GM12872 (cell line): ENCODE measurements at regions not wholly inside any gene's neighbourhood (a gene's known extent, or its start where the extent isn't known, plus 50 kb on each side); places are given as distances from the start of the nearest gene placed in this dataset.

Experiments
- TF ChIP-seq, protein P1 (sequence below): IDR thresholded peaks from 3 replicates; pipeline ENCODE4 v1.5.1; 2011; ENCODE audit warnings: low read depth, mild to moderate bottlenecking, low read length, moderate library complexity; ENCODE audit not compliant: insufficient read depth

DNA sequence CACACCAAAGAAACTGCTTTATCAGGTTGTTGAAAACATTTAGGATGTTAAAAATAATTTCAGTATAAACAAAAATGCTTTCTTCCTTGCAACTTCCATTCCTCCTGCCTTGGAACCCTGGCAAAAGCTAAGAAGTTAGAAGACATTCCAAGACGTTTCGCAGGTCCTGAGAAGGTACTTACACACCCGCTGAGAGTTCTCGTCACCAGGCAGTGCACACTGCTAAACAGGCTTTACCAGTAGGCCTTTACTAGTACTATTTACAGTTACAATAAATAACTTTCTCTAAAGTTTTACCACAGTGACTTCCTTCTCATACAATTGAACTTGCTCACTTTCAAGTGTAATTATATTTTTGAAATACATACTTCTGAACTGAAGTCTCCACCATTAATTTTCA, 81.4 kb upstream of the RPS6KA2 start:
- TF ChIP-seq, protein P1, sequence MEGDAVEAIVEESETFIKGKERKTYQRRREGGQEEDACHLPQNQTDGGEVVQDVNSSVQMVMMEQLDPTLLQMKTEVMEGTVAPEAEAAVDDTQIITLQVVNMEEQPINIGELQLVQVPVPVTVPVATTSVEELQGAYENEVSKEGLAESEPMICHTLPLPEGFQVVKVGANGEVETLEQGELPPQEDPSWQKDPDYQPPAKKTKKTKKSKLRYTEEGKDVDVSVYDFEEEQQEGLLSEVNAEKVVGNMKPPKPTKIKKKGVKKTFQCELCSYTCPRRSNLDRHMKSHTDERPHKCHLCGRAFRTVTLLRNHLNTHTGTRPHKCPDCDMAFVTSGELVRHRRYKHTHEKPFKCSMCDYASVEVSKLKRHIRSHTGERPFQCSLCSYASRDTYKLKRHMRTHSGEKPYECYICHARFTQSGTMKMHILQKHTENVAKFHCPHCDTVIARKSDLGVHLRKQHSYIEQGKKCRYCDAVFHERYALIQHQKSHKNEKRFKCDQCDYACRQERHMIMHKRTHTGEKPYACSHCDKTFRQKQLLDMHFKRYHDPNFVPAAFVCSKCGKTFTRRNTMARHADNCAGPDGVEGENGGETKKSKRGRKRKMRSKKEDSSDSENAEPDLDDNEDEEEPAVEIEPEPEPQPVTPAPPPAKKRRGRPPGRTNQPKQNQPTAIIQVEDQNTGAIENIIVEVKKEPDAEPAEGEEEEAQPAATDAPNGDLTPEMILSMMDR, result no peak

DNA sequence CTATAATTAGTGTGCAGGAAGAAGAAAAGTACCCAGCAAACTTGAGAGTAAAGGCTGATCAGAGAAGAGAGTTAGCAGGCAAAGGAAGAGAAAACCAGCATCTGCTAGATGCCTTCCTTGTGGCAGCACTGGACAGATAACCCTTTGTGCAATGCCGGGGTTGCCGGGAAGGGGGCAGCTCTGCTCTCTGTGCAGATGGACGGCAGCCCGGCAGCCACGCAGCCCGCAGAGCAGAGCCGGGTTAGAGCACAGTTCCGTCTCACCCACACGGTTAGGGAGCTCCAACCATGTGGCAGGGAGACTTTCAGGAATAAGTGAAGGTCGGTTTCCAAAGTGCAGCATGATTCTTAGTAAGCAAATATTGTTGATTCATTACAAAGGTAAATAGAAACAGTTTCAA, 80.0 kb upstream of the RPS6KA2 start:
- TF ChIP-seq, protein P1, result peak; percentile 51

GRCh38 chr6:166705069-166705468, 78.0 kb upstream of the RPS6KA2 start:
- TF ChIP-seq, protein P1, result no peak

DNA sequence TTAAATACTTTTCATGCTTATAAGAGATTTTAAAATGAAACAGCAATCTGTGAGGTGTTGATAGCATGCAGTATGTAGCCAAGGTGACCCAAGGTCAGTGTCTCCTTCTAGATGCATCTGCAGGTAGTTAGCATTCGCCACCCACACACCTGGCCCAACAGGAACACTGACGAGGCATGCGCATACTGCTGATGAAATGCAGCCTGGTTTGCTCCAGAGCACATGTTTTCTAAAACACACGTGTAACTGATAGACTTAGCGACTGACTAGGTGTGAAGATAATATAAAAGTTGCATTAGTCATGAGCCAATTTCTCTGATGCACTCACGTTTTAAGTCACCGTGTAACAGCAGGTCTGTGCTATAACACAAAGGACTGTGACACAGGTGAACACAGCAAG, 77.1 kb upstream of the RPS6KA2 start:
- TF ChIP-seq, protein P1, result no peak

GRCh38 chr6:166703149-166703710, 76.2 kb upstream of the RPS6KA2 start:
- TF ChIP-seq, protein P1, result no peak

GRCh38 chr6:166697113-166697512, 70.1 kb upstream of the RPS6KA2 start:
- TF ChIP-seq, protein P1, result no peak

- TF ChIP-seq, protein P1, result no peak
Measured at GRCh38 chr6:166693880-166694279, 66.8 kb upstream of the RPS6KA2 start.
